ENCODE measurements at regions not wholly inside any gene's neighbourhood (a gene's known extent, or its start where the extent isn't known, plus 50 kb on each side); places are given as distances from the start of the nearest gene placed in this dataset.

- DNase-seq (ENCODE audit: low read depth, low spot score) = no peak
- Histone ChIP-seq H3K9ac (ENCODE audit: insufficient read length, low read depth) (no peak overlapping the region), H3K4me1 (ENCODE audit: insufficient read depth, insufficient read length) (no peaks in the 10 kb centered on the region), H3K36me3 (ENCODE audit: insufficient read depth, insufficient read length, low read length) (no peaks in the 10 kb centered on the region), H3K4me3 (ENCODE audit: insufficient read length, low read depth) (no peak overlapping the region), H3K27me3 (ENCODE audit: insufficient read depth, insufficient read length) (no peaks in the 10 kb centered on the region), H3K9me3 (ENCODE audit: insufficient read depth, low read length) (no peaks in the 10 kb centered on the region)
- TF ChIP-seq SUZ12 (IDR thresholded peaks at IDR 0.05; ENCODE audit: extremely low read depth, insufficient read depth, insufficient read length) = no peak
- TF ChIP-seq ZNF274 (IDR thresholded peaks at IDR 0.05; ENCODE audit: low read depth, low read length) = no peak
- TF ChIP-seq YY1 (IDR thresholded peaks at IDR 0.05; ENCODE audit: insufficient read depth, insufficient read length) = no peak
Measured at GRCh38 chrX:43514820-43515219, 141.3 kb upstream of the MAOA start.

GRCh38 chrX:43522582-43522981, 133.5 kb upstream of the MAOA start:
- Histone ChIP-seq H3K9ac (ENCODE audit: insufficient read length, low read depth) (no peak overlapping the region), H3K4me3 (ENCODE audit: insufficient read length, low read depth) (no peak overlapping the region), H3K9me3 (ENCODE audit: insufficient read depth, low read length) (no peaks in the 10 kb centered on the region), H3K27me3 (ENCODE audit: insufficient read depth, insufficient read length) (no peaks in the 10 kb centered on the region), H3K4me1 (ENCODE audit: insufficient read depth, insufficient read length) (no peaks in the 10 kb centered on the region), H3K36me3 (ENCODE audit: insufficient read depth, insufficient read length, low read length) (no peaks in the 10 kb centered on the region)
- no peak for DNase-seq (ENCODE audit: low read depth, low spot score)
- no peak for TF ChIP-seq ZNF274 (IDR thresholded peaks at IDR 0.05; ENCODE audit: low read depth, low read length)
- TF ChIP-seq SUZ12 (IDR thresholded peaks at IDR 0.05; ENCODE audit: extremely low read depth, insufficient read depth, insufficient read length) = no peak
- TF ChIP-seq YY1 (IDR thresholded peaks at IDR 0.05; ENCODE audit: insufficient read depth, insufficient read length) = no peak

GRCh38 chrX:43525901-43526610, 130.0 kb upstream of the MAOA start:
- no peaks in the 10 kb centered on the region for H3K36me3 ChIP-seq (ENCODE audit: insufficient read depth, insufficient read length, low read length)
- H3K27me3 ChIP-seq (ENCODE audit: insufficient read depth, insufficient read length) = no peaks in the 10 kb centered on the region
- H3K9ac ChIP-seq (ENCODE audit: insufficient read length, low read depth) = no peak overlapping the region
- DNase-seq (ENCODE audit: low read depth, low spot score) = no peak
- no peak overlapping the region for H3K4me3 ChIP-seq (ENCODE audit: insufficient read length, low read depth)
- TF ChIP-seq ZNF274 (IDR thresholded peaks at IDR 0.05; ENCODE audit: low read depth, low read length) (no peak), YY1 (IDR thresholded peaks at IDR 0.05; ENCODE audit: insufficient read depth, insufficient read length) (no peak), SUZ12 (IDR thresholded peaks at IDR 0.05; ENCODE audit: extremely low read depth, insufficient read depth, insufficient read length) (no peak)
- H3K4me1 ChIP-seq (ENCODE audit: insufficient read depth, insufficient read length) = no peaks in the 10 kb centered on the region
- no peaks in the 10 kb centered on the region for H3K9me3 ChIP-seq (ENCODE audit: insufficient read depth, low read length)

GRCh38 chrX:43526878-43527277, 129.2 kb upstream of the MAOA start:
- DNase-seq (ENCODE audit: low read depth, low spot score) = no peak
- no peak overlapping the region for H3K9ac ChIP-seq (ENCODE audit: insufficient read length, low read depth)
- H3K4me3 ChIP-seq (ENCODE audit: insufficient read length, low read depth) = no peak overlapping the region
- H3K36me3 ChIP-seq (ENCODE audit: insufficient read depth, insufficient read length, low read length) = no peaks in the 10 kb centered on the region
- TF ChIP-seq SUZ12 (IDR thresholded peaks at IDR 0.05; ENCODE audit: extremely low read depth, insufficient read depth, insufficient read length) = no peak
- no peak for TF ChIP-seq ZNF274 (IDR thresholded peaks at IDR 0.05; ENCODE audit: low read depth, low read length)
- no peak for TF ChIP-seq YY1 (IDR thresholded peaks at IDR 0.05; ENCODE audit: insufficient read depth, insufficient read length)
- H3K9me3 ChIP-seq (ENCODE audit: insufficient read depth, low read length) = no peaks in the 10 kb centered on the region
- no peaks in the 10 kb centered on the region for H3K27me3 ChIP-seq (ENCODE audit: insufficient read depth, insufficient read length)
- no peaks in the 10 kb centered on the region for H3K4me1 ChIP-seq (ENCODE audit: insufficient read depth, insufficient read length)

GRCh38 chrX:43527801-43528200, 128.3 kb upstream of the MAOA start:
- H3K4me3 ChIP-seq (ENCODE audit: insufficient read length, low read depth) = no peak overlapping the region
- no peak for DNase-seq (ENCODE audit: low read depth, low spot score)
- no peak for TF ChIP-seq SUZ12 (IDR thresholded peaks at IDR 0.05; ENCODE audit: extremely low read depth, insufficient read depth, insufficient read length)
- no peak for TF ChIP-seq YY1 (IDR thresholded peaks at IDR 0.05; ENCODE audit: insufficient read depth, insufficient read length)
- no peak for TF ChIP-seq ZNF274 (IDR thresholded peaks at IDR 0.05; ENCODE audit: low read depth, low read length)
- no peak overlapping the region for H3K9ac ChIP-seq (ENCODE audit: insufficient read length, low read depth)
- no peaks in the 10 kb centered on the region for H3K4me1 ChIP-seq (ENCODE audit: insufficient read depth, insufficient read length)
- H3K27me3 ChIP-seq (ENCODE audit: insufficient read depth, insufficient read length) = no peaks in the 10 kb centered on the region
- H3K36me3 ChIP-seq (ENCODE audit: insufficient read depth, insufficient read length, low read length) = no peaks in the 10 kb centered on the region
- H3K9me3 ChIP-seq (ENCODE audit: insufficient read depth, low read length) = no peaks in the 10 kb centered on the region

GRCh38 chrX:43530837-43531236, 125.3 kb upstream of the MAOA start:
- Histone ChIP-seq H3K4me1 (ENCODE audit: insufficient read depth, insufficient read length) (no peaks in the 10 kb centered on the region), H3K4me3 (ENCODE audit: insufficient read length, low read depth) (no peak overlapping the region), H3K27me3 (ENCODE audit: insufficient read depth, insufficient read length) (no peaks in the 10 kb centered on the region), H3K9me3 (ENCODE audit: insufficient read depth, low read length) (no peaks in the 10 kb centered on the region), H3K36me3 (ENCODE audit: insufficient read depth, insufficient read length, low read length) (no peaks in the 10 kb centered on the region), H3K9ac (ENCODE audit: insufficient read length, low read depth) (no peak overlapping the region)
- TF ChIP-seq SUZ12 (IDR thresholded peaks at IDR 0.05; ENCODE audit: extremely low read depth, insufficient read depth, insufficient read length) (no peak), YY1 (IDR thresholded peaks at IDR 0.05; ENCODE audit: insufficient read depth, insufficient read length) (no peak), ZNF274 (IDR thresholded peaks at IDR 0.05; ENCODE audit: low read depth, low read length) (no peak)
- no peak for DNase-seq (ENCODE audit: low read depth, low spot score)

- H3K36me3 ChIP-seq (ENCODE audit: insufficient read depth, insufficient read length, low read length) = no peaks in the 10 kb centered on the region
- H3K9me3 ChIP-seq (ENCODE audit: insufficient read depth, low read length) = no peaks in the 10 kb centered on the region
- H3K9ac ChIP-seq (ENCODE audit: insufficient read length, low read depth) = no peak overlapping the region
- no peaks in the 10 kb centered on the region for H3K27me3 ChIP-seq (ENCODE audit: insufficient read depth, insufficient read length)
- TF ChIP-seq YY1 (IDR thresholded peaks at IDR 0.05; ENCODE audit: insufficient read depth, insufficient read length) = no peak
- no peak for TF ChIP-seq ZNF274 (IDR thresholded peaks at IDR 0.05; ENCODE audit: low read depth, low read length)
- TF ChIP-seq SUZ12 (IDR thresholded peaks at IDR 0.05; ENCODE audit: extremely low read depth, insufficient read depth, insufficient read length) = no peak
- no peak overlapping the region for H3K4me3 ChIP-seq (ENCODE audit: insufficient read length, low read depth)
- DNase-seq (ENCODE audit: low read depth, low spot score) = no peak
- H3K4me1 ChIP-seq (ENCODE audit: insufficient read depth, insufficient read length) = no peaks in the 10 kb centered on the region
Measured at GRCh38 chrX:43540318-43540717, 115.8 kb upstream of the MAOA start.

Measured in NT2/D1 (cell line).